ENCODE measurements at regions not wholly inside any gene's neighbourhood (a gene's known extent, or its start where the extent isn't known, plus 50 kb on each side); places are given as distances from the start of the nearest gene placed in this dataset.

DNA sequence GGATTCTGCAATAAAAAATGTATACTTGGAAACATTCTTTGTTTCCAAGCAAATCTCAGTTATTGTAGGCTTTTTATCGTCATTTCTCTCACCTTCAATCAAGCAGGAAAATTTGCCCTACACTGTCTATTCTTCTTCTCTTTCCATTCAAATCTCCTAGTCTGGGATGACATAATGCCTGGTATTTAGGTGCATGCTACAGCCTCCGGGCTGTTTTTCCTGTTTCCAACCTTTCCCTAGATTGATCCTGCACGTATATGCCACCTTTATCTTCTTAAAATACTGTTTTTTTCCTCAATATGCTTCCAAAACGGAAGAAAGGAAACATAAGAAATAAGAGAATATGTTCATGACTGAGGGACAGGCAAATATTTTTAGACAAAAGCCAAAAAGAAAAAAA, 249.1 kb upstream of the UBASH3B start:
- TF ChIP-seq, protein P1, sequence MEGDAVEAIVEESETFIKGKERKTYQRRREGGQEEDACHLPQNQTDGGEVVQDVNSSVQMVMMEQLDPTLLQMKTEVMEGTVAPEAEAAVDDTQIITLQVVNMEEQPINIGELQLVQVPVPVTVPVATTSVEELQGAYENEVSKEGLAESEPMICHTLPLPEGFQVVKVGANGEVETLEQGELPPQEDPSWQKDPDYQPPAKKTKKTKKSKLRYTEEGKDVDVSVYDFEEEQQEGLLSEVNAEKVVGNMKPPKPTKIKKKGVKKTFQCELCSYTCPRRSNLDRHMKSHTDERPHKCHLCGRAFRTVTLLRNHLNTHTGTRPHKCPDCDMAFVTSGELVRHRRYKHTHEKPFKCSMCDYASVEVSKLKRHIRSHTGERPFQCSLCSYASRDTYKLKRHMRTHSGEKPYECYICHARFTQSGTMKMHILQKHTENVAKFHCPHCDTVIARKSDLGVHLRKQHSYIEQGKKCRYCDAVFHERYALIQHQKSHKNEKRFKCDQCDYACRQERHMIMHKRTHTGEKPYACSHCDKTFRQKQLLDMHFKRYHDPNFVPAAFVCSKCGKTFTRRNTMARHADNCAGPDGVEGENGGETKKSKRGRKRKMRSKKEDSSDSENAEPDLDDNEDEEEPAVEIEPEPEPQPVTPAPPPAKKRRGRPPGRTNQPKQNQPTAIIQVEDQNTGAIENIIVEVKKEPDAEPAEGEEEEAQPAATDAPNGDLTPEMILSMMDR (IDR thresholded peaks at IDR 0.05): no peak
- TF ChIP-seq POLR2A (IDR thresholded peaks at IDR 0.05): no peak
